GM21717 (cell line): ENCODE measurements at regions not wholly inside any gene's neighbourhood (a gene's known extent, or its start where the extent isn't known, plus 50 kb on each side); places are given as distances from the start of the nearest gene placed in this dataset.

Source experiments
- ATAC-seq: cut with Tn5 transposase; IDR thresholded peaks from one replicate; pipeline ENCODE4 v1.9.1; 2021; ENCODE audit warnings: mild to moderate bottlenecking, moderate library complexity; ENCODE audit not compliant: unreplicated experiment

- no peak for ATAC-seq
Observed at GRCh38 chr1:81044708-81045107, 756.0 kb upstream of the ADGRL2 start.

GRCh38 chr1:81042225-81042624, 758.5 kb upstream of the ADGRL2 start:
- ATAC-seq: no peak

GRCh38 chr1:81034291-81034690, 766.4 kb upstream of the ADGRL2 start:
- no peak for ATAC-seq

- ATAC-seq: no peak
Observed at GRCh38 chr1:81032973-81033425, 767.7 kb upstream of the ADGRL2 start.

GRCh38 chr1:81032374-81032773, 768.4 kb upstream of the ADGRL2 start:
- ATAC-seq: no peak

GRCh38 chr1:81030441-81030840, 770.3 kb upstream of the ADGRL2 start:
- no peak for ATAC-seq

- no peak for ATAC-seq
Observed at GRCh38 chr1:81029266-81029665, 771.5 kb upstream of the ADGRL2 start.

- ATAC-seq: no peak
Observed at GRCh38 chr1:81023187-81023724, 777.5 kb upstream of the ADGRL2 start.

- ATAC-seq: no peak
Observed at GRCh38 chr1:81021134-81021533, 779.6 kb upstream of the ADGRL2 start.

- ATAC-seq: no peak
Observed at GRCh38 chr1:81020506-81020905, 780.2 kb upstream of the ADGRL2 start.

GRCh38 chr1:81010126-81010525, 790.6 kb upstream of the ADGRL2 start:
- ATAC-seq: no peak

GRCh38 chr1:81008293-81008692, 792.4 kb upstream of the ADGRL2 start:
- ATAC-seq: no peak

GRCh38 chr1:81007024-81007423, 793.7 kb upstream of the ADGRL2 start:
- no peak for ATAC-seq

- ATAC-seq: no peak
Observed at GRCh38 chr1:81006502-81006901, 794.2 kb upstream of the ADGRL2 start.

GRCh38 chr1:81004011-81004410, 796.7 kb upstream of the ADGRL2 start:
- no peak for ATAC-seq

- ATAC-seq: no peak
Observed at GRCh38 chr1:80994934-80995333, 805.8 kb upstream of the ADGRL2 start.

GRCh38 chr1:80994038-80994437, 806.7 kb upstream of the ADGRL2 start:
- ATAC-seq: no peak

GRCh38 chr1:80993154-80993980, 807.4 kb upstream of the ADGRL2 start:
- no peak for ATAC-seq

- ATAC-seq: no peak
Observed at GRCh38 chr1:80989455-80989854, 811.3 kb upstream of the ADGRL2 start.

- no peak for ATAC-seq
Observed at GRCh38 chr1:80988926-80989325, 811.8 kb upstream of the ADGRL2 start.

- ATAC-seq: no peak
Observed at GRCh38 chr1:80987824-80988223, 812.9 kb upstream of the ADGRL2 start.

- no peak for ATAC-seq
Observed at GRCh38 chr1:80987106-80987505, 813.6 kb upstream of the ADGRL2 start.

GRCh38 chr1:80982831-80983230, 817.9 kb upstream of the ADGRL2 start:
- ATAC-seq: no peak
